HEK293 (cell line): ENCODE measurements at regions not wholly inside any gene's neighbourhood (a gene's known extent, or its start where the extent isn't known, plus 50 kb on each side); places are given as distances from the start of the nearest gene placed in this dataset.

ENCODE experiments used
- CTCF ChIA-PET: fragments of 350-600 bp; formaldehyde crosslinking; extraction: SDS; loops from one replicate; lab custom pipeline; 2021; ENCODE audit warnings: antibody characterized with exemption; lab: Yijun Ruan, JAX
- POLR2A ChIA-PET: fragments of 300-600 bp; formaldehyde crosslinking; extraction: SDS; loops from one replicate; lab custom pipeline; 2020; ENCODE audit warnings: antibody characterized with exemption, inconsistent platforms; lab: Yijun Ruan, JAX
- H3K27ac ChIP-seq: fragments of 200-500 bp; sonication (Bioruptor generic); 2 replicates; pipeline ENCODE4 v1.5.1; 2014; ENCODE audit warnings: low read depth, low read length, control low read depth, inconsistent platforms; ENCODE audit errors: extremely low read depth
- H3K36me3 ChIP-seq, 2 experiments: fragments of 200-500 bp in 1 of 2; sonication (Bioruptor generic) in 1 of 2; 1 replicate in 1 of 2; 2 replicates in 1 of 2; pipeline ENCODE4 v1.5.1; 2014 to 2017; ENCODE audit warnings: inconsistent platforms in 2 of 2, low read length in 2 of 2; ENCODE audit not compliant: control insufficient read depth in 2 of 2, insufficient read depth in 1 of 2
- H3K4me1 ChIP-seq: fragments of 200-500 bp; sonication (Bioruptor generic); 2 replicates; pipeline ENCODE4 v1.5.1; 2014; ENCODE audit warnings: mild to moderate bottlenecking, low read length, inconsistent platforms; ENCODE audit not compliant: control insufficient read depth, insufficient read depth
- H3K4me3 ChIP-seq: 2 replicates; pipeline ENCODE4 v1.5.1; 2011; ENCODE audit warnings: low read depth, mild to moderate bottlenecking, control low read depth, low read length, moderate library complexity
- H3K9me3 ChIP-seq: fragments of 200-500 bp; sonication (Bioruptor generic); 2 replicates; pipeline ENCODE4 v1.5.1; 2014; ENCODE audit warnings: low read depth, low read length, inconsistent platforms; ENCODE audit not compliant: control insufficient read depth, insufficient read depth
- ATF2 ChIP-seq: fragments of 450-650 bp; formaldehyde crosslinking; IDR thresholded peaks from 2 replicates; pipeline ENCODE4 v1.5.1; 2016; ENCODE audit warnings: missing biosample characterization, missing genetic modification characterization, low read depth
- HOXA7 ChIP-seq: sonication (generic); formaldehyde crosslinking; IDR thresholded peaks from 2 replicates; pipeline ENCODE4 v1.8.1; 2022; ENCODE audit warnings: missing genetic modification reagents, borderline replicate concordance
- PBX3 ChIP-seq: sonication (generic); formaldehyde crosslinking; IDR thresholded peaks from 2 replicates; pipeline ENCODE4 v1.8.1; 2022; ENCODE audit warnings: mild to moderate bottlenecking, moderate library complexity, missing genetic modification reagents
- PRDM4 ChIP-seq: fragments of 450-650 bp; formaldehyde crosslinking; IDR thresholded peaks from 2 replicates; pipeline ENCODE4 v1.5.1; 2017; ENCODE audit warnings: missing biosample characterization, missing genetic modification characterization
- TRIM28 ChIP-seq: IDR thresholded peaks from 2 replicates; pipeline ENCODE4 v1.6.1; 2011; ENCODE audit warnings: low read length, control low read depth, borderline replicate concordance
- WT1 ChIP-seq: fragments of 450-650 bp; formaldehyde crosslinking; IDR thresholded peaks from 2 replicates; pipeline ENCODE4 v1.5.1; 2016; ENCODE audit warnings: missing biosample characterization, missing genetic modification characterization
- ZNF211 ChIP-seq: fragments of 450-650 bp; formaldehyde crosslinking; IDR thresholded peaks from 2 replicates; pipeline ENCODE4 v1.5.1; 2016; ENCODE audit warnings: low read depth, missing biosample characterization, missing genetic modification characterization
- ZNF24 ChIP-seq: fragments of 450-650 bp; formaldehyde crosslinking; IDR thresholded peaks from 2 replicates; pipeline ENCODE4 v1.5.1; 2016; ENCODE audit warnings: missing biosample characterization, missing genetic modification characterization
- ZNF302 ChIP-seq: fragments of 450-650 bp; formaldehyde crosslinking; IDR thresholded peaks from 2 replicates; pipeline ENCODE4 v1.5.1; 2016; ENCODE audit warnings: missing biosample characterization, missing genetic modification characterization, low read depth
- ZNF362 ChIP-seq: fragments of 450-650 bp; formaldehyde crosslinking; IDR thresholded peaks from 2 replicates; pipeline ENCODE4 v1.5.1; 2016; ENCODE audit warnings: missing biosample characterization, missing genetic modification characterization
- ZNF488 ChIP-seq: fragments of 450-650 bp; formaldehyde crosslinking; IDR thresholded peaks from 2 replicates; pipeline ENCODE4 v1.5.1; 2016; ENCODE audit warnings: missing biosample characterization, missing genetic modification characterization
- ZNF514 ChIP-seq: fragments of 450-650 bp; formaldehyde crosslinking; IDR thresholded peaks from 2 replicates; pipeline ENCODE4 v1.5.1; 2016; ENCODE audit warnings: missing biosample characterization, missing genetic modification characterization
- ZNF560 ChIP-seq: fragments of 450-650 bp; formaldehyde crosslinking; IDR thresholded peaks from 2 replicates; pipeline ENCODE4 v1.5.1; 2017; ENCODE audit warnings: missing biosample characterization, missing genetic modification characterization, borderline replicate concordance
- ZNF561 ChIP-seq: fragments of 450-650 bp; IDR thresholded peaks from 2 replicates; pipeline ENCODE4 v1.5.1; 2018; ENCODE audit warnings: missing biosample characterization, missing genetic modification characterization, borderline replicate concordance
- ZNF580 ChIP-seq: fragments of 450-650 bp; formaldehyde crosslinking; IDR thresholded peaks from 2 replicates; pipeline ENCODE4 v1.5.1; 2016; ENCODE audit warnings: missing biosample characterization, missing genetic modification characterization
- ZNF624 ChIP-seq: fragments of 450-650 bp; formaldehyde crosslinking; IDR thresholded peaks from 2 replicates; pipeline ENCODE4 v1.5.1; 2017; ENCODE audit warnings: missing biosample characterization, missing genetic modification characterization
- ZNF660 ChIP-seq: fragments of 450-650 bp; IDR thresholded peaks from 2 replicates; pipeline ENCODE4 v1.5.1; 2018; ENCODE audit warnings: missing biosample characterization, mild to moderate bottlenecking, missing genetic modification characterization
- ZNF776 ChIP-seq: fragments of 450-650 bp; formaldehyde crosslinking; IDR thresholded peaks from 2 replicates; pipeline ENCODE4 v1.5.0; 2017; ENCODE audit warnings: missing biosample characterization, missing genetic modification characterization, borderline replicate concordance

- TF ChIP-seq PRDM4 (no peak), TRIM28 (no peak), HOXA7 (CRISPR knock-in tag) (no peak)
Observed at GRCh38 chr2:215611609-215612386, 175.9 kb upstream of the FN1 start (continued).

- CTCF ChIA-PET = interaction anchor here (0.9 kb wide), 1 partner anchor 15 kb away, joined by 4 read pairs; no protein-coding TSS in a partner anchor
- H3K9me3 ChIP-seq = no peaks in the 10 kb centered on the region
- H3K4me3 ChIP-seq = no peak overlapping the region
- POLR2A ChIA-PET = interaction anchor here (0.7 kb wide), 1 partner anchor 222 kb away, joined by 3 read pairs; no protein-coding TSS in a partner anchor
- no peak overlapping the region for H3K27ac ChIP-seq
- H3K4me1 ChIP-seq = no peaks in the 10 kb centered on the region
- no peaks in the 10 kb centered on the region for H3K36me3 ChIP-seq
- TF ChIP-seq ZNF561 (tag by site-specific recombination) (no peak), PBX3 (no peak), ZNF211 (tag by site-specific recombination) (no peak), ZNF660 (tag by site-specific recombination) (no peak), ATF2 (no peak), ZNF624 (no peak), ZNF560 (tag by site-specific recombination) (no peak), ZNF488 (tag by site-specific recombination) (no peak), ZNF24 (tag by site-specific recombination) (no peak), ZNF302 (tag by site-specific recombination) (no peak), ZNF776 (tag by site-specific recombination) (no peak), ZNF580 (tag by site-specific recombination) (no peak), WT1 (tag by site-specific recombination) (no peak), ZNF514 (no peak), ZNF362 (tag by site-specific recombination) (no peak)
Observed at GRCh38 chr2:215609089-215610032, 173.5 kb upstream of the FN1 start.
